ENCODE measurements at regions not wholly inside any gene's neighbourhood (a gene's known extent, or its start where the extent isn't known, plus 50 kb on each side); places are given as distances from the start of the nearest gene placed in this dataset.
"Not testable (repeated sequence)": the region's sequence is repeated elsewhere in the genome, so short reads cannot be mapped to it uniquely, and the experiment has no call there.

DNA sequence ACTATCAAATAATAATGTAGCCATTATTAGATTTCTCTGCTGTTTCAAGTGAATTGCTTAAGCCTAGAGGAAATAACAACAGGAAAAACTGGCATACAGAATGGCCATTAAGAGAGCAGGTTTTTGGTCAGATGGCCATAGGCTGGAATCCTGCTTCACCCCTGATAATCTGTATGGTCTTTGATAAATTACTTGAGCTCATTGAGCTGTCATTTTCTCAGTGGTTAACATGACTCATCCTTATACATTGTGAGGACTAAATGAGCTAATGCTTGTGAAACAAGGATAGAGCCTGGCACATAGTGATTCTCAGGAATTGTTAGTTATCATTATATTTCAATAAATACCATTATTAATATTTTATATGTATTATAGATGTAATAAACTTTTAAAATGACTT lies 516.5 kb downstream of the KIF4B start:
- no peak for DNase-seq

DNA sequence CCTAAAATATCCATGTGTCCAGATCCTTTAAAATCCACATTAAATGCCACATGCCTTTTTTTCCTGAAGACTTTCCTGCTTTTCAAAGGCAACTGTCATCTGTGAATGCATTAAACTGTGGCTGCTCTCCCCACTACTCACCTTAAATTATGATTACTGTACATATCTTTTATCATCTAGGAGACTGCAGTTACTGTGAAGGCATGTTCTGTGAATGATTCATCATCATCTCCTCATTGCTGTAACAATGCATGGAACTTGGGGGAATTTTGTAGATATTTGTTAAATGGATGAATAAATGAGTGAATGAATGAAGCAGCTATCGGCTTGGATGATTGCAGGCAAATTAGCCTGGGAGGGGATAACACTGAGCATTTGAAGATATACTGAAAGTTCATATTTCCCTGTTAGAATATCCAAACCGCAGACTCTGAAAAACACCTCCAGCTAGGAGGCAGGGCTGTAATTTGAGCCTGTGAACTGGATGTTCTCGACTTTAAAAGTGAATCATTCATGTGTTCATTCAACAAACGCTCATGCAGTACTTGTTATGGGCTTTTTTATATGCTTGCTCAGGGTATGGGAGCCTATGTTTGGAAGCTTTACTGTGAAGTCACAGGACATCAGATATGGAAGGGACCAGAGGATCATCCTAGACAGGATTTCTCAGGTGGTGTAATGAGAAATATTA lies 519.2 kb downstream of the KIF4B start:
- DNase-seq: no peak

DNA sequence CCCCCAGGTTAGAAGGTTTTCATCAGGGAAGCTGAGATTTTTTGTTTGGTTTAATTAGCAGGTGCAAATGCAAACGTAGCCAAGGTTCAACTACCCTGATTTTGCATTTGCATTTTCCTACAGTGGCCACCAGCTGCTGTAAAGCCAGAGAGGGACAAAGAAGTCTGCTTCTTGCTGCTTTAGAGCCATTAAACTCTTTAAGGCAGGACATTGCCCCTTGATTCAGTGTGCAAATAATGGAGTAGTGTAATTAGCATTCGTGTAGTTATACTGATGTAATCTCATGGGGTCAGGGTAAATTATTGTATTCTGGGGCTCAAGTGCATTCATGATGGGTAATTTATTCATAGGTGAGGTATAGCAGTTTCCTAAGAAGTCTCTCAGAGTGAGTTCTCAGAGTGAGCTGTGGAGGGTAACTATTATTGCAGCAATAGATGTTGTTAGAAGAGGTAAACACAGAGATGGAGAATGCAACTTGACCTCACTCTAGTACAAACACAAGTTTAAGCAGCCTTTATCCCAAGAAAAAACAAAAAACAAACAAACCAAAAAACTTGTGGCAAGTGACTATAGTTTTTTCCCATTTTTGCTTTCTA lies 526.5 kb downstream of the KIF4B start:
- no peak for DNase-seq

DNA sequence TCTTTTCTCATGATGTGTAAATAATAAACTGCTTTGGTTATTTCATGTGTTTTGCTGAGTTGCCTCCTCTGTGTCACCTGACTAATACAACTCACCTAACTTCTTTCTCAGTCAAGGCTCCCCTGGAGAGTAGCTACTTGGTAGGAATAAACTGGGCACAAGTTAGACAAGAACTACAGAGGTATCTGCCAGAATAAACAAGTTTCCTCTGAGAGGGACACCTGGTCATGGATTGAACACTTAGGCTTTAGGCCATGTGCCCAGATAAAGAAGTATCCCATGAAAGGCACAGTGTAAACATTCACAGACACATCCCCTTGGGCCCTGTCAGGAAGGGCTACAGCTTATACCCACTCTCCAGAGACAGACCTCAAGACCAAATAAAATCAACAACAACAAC lies 532.5 kb downstream of the KIF4B start:
- no peak for DNase-seq

DNA sequence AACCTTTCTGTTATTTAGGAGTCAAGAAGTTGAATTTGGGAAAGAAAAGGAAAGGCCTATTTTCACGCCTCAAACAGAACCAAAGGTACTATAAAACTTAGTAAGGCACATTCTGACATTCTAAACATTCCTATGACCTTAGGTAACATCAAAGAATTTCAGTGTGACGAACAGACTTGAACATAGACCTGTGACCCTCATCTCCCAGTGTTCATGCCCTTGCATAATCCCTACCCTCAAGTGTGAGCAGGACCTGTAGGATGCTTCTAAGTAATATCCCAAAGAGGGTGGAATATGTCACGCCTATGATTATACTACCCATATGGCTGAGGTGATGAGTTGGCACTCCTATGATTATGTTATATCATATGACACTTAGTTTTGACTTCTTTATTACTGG lies 540.9 kb downstream of the KIF4B start:
- no peak for DNase-seq

DNA sequence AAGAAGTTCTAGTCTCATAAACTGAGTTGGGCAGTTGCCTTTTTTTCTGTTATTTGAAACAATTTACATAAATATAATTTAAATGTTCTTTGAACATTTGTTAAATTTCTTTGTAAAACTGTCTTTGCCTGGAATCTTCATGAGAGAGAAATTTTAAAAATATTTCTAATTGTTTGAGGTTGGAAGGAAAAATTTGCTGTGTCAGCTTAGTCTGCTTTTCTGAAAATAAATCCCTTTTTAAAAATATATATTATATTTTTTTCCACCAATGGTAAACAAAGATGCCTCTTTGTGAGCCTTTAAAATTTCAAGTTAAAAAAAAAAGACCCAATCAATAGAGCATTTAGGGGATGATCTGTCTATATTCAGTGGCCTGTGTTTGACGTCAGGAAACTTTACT lies 542.7 kb downstream of the KIF4B start:
- DNase-seq: no peak

DNA sequence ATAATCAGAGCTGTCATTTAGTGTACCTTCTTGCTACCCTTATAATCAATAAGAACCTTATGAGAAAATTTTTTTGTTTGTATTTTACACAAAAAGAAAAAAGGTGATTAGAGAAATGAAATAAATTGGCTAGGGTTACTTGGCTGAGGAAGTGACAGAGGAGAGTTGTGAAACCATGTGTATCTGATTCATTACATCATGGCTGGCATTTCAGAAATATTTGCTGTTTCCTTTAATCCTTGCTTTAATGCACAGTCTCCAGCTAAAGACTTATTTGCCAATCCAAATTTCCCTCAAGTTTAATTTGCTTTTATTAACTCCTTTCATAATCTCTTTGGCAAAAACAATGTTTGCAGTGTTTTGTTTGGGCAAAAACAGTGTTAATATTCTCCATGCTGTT lies 543.1 kb downstream of the KIF4B start:
- DNase-seq: no peak

DNA sequence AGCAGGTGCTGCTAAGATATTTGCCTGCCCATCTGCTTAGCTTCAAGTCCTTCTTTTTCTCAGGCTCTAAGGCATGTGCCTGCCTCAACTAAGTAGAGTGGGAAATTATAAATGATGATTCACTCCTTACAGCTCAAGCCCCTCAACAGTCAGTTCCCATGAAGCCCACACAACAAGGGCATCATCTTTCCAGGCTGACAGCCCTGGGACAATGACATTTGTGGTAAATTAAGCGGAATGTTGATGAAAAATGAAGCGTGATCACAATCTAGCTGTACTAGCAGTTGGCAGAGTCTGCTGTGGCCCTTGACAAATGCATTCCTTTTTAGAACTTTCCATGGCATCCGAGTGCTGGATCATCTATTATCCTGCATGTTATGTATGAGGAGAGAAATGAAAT lies 548.6 kb downstream of the KIF4B start:
- no peak for DNase-seq

DNA sequence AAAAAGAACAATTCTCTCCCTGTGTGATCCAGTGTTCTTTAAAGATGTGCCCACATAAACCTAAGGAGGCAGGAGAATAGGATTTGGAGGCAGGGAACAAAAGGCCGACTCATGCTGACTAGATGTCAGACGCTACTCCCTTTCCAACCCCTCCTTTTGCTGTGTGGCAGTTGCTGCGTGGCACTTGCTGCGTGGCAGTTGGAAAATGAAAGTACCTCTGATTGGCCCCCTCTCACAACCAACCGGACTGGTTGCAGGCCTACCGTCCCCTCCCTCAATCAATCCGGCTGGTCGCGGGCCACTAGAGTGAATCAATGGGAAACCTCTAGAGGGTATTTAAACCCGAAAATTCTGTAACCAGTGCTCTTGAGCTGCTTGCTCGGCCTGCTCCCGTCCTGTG lies 551.0 kb downstream of the KIF4B start:
- DNase-seq: no peak

DNA sequence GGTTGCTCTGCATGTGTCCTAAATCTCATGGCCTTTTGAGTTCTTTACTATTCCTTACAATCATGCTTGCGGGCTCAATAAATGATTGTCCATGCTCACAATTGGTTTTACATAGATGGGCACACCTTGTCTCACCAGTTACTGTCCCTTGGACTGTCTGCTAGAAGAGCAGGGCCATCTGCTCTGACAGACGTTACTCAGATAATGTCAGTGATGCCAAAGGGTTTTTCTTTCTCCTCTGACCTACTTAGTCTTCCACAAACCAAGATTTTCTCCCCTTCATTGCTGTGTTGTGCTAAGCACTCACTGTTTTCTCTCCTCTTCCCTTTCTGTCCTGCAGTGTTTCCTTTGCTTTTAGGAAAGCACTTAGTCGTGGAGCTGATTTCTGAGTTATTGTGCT lies 562.3 kb downstream of the KIF4B start:
- DNase-seq: no peak

DNA sequence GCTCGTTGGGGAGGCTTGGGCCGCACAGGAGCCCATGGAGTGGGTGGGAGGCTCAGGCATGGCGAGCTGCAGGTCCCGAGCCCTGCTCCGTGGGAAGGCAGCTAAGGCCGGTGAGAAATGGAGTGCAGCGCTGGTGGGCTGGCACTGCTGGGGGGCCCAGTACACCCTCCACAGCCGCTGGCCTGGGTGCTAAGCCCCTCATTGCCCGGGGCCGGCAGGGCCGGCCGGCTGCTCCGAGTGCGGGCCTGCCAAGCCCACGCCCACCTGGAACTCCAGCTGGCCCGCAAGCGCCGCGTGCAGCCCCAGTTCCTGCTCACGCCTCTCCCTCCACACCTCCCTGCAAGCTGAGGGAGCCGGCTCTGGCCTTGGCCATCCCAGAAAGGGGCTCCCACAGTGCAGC lies 573.3 kb downstream of the KIF4B start:
- DNase-seq: not testable (repeated sequence)

DNA sequence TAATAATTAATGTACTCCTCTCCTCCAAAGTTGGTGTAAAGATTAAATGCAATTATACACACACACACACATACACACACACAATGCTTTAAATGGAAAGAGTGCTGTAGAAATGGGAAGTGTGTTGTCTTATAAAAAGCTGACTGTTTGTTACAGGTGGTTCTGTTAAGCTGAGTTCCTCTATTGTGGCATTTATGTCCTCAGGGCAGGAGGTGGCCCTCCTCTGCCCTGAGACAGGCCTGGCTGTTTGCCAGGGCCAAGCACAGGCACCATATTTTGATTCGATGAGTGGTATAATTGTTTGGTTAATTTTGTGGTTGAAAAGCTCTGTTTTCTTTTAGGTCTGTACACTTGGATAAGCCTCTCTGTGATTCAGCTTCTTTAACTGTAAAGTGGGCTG lies 573.9 kb downstream of the KIF4B start:
- no peak for DNase-seq

DNA sequence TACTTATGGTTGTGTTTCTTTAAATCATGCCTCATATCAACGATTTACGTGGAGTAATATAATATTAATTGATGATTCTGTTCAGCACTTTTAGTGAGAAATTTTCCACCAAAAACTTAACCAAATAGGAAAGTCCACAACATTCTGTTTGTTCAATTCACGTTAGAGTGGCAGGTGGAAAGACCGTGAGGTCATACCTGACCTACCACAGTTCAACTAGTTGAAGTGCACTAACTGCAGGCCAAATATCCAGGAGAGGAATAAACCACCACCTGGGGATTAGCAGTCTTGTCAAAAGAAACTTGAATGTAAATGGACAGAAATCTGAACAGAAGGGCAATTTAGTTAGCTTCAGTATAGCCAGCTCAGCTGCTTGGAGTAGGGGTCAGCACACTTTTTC lies 577.7 kb downstream of the KIF4B start:
- DNase-seq: no peak

DNA sequence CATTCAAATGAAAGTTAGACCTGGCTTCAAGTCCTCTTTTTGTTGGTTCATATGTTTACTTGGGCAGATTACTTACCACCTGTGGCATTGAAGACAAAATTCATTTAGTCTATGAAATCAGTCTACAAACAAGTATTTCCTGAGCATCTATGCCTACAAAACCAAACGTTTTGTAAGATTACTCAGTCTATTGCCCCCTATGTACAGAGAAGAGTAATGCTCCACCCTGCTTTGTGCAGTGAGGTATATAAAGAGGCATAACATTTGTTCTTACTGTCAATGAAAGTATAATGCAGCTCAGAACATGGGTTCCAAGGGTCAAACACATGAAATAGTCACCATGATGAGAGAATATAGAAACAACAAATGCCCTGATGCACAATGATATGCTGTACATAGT lies 580.7 kb downstream of the KIF4B start:
- no peak for DNase-seq

DNA sequence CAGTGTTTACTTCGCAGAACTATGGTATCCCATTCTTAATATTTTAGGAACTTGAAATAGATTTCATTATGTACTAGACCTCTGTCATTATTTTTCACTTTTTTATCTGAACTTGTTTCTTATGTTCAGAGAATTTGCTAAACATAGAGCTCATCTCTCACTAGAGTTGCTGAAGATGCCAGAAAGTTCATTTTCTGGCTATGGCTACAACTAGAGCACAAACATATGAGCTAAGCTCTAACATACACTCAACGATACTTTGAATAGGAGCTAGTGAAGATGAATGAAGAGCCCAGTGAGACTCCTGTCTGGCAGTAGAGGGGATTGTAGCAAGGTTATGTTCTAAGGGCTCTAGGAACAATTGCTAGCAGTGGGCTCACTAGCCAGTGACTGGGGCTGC lies 582.2 kb downstream of the KIF4B start:
- no peak for DNase-seq

DNA sequence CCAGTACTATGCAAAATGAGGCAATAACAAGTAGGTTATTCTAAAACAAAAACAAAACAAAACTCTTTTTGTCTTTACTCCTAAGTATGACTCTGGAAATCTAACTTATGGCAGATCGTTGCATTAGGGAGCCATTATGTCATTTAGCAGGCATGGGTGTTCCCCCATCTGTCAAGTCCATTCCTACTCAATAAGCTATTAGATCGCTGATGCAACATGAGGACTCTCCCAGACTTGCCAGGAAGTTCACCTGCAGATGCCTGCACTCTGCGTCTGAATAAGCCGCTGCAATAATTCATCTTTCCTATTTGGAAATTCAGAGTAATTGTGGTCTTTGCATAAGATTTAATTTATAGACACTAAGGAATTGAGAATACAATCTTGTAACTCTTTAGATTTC lies 585.0 kb downstream of the KIF4B start:
- DNase-seq: no peak

DNA sequence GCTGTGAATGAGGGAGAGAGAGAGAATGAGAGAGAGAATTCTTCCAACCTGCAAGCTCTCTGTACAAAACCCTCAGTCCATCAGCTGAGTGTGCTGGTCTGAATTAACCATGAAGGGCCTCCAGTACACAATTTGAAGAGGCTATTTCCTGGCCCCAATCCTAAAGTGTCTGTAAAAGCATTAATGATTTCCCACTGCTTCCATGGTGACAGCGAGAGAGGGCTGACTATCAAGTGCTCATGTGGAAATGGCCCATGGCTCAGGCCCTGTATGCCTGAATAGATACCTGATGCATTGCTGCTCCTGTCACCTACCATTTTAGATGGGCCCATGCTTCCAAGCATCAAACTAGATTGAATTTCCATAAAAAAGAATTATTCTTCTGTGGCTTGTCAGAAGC lies 592.4 kb downstream of the KIF4B start:
- DNase-seq: no peak

DNA sequence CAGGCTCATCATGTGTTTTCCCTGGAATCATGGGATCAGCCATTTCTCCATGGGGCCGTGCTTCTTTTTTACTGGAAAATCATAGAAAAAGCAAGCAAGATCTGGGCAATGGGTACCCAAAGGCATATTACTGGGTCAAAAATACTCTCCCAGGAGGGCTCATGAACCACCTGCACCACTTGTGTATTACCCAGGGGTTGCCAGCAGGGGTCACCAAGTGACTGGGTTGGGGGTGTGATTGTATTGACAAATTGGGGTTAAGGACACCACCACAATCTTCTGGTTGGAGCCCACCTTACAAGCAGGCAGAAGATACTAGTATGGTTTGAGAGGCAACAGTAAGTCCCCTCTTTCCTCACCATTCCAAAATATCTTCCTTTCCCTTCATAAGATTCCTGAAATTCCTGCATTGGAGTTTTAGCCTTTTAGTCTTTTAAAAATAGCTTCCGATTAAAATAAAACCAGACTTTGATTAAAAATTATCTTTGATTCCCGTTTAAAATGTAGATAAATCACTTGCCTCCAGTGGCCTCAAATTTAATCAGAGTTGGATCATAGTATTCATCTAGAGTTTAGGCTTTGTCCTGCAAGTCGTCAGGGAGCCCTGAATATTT lies 603.3 kb downstream of the KIF4B start:
- DNase-seq: peak in 1 of 2 donors; percentile 3

DNA sequence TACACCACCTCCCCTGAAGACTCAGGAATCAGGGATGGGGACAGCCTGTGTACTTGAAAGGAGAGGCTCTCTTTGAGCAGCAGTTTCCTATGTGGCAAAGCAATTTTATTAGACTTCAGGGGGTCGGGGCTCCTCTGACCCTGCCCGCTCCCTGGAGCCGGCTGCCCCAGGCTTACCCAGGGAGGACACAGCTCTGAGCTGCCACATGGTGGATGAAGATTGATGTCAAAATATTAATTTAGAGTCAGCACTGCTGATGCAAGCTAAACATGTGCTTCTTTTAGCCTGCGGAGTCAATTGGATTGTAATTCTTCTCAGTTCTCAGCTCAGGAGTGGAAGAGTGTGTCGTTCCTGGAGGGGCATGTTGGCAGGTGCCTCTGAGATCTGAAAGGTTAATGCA lies 606.1 kb downstream of the KIF4B start:
- DNase-seq: no peak

DNA sequence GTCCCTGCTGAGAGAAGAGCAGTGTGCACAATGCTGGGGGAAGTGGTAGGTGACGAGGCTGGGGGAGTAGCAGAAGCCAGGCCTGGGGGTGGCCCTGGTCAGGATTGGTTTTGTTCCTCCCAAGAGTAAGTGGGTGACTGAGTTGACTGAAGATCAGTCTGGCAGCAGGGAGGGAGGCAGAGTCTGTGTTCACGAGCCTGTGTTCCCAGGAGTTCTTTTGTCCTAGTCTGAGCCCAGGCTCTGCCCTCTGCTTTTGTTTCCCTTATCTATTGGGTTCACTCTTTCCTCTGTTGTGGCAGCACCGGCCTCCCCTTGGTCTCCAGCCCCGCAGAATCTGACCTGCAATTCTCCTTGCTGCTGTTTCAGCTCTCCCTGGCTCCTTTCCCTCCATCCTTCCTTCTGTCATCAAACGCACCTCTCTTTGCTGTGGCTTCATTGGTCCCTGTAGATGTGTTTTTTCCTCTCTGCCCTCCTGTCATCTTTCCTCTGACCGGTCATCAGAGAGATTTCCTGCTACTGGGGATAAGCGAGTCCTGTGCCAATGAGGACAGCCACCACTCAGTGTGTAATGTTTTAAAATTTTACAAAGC lies 607.4 kb downstream of the KIF4B start:
- no peak for DNase-seq

DNA sequence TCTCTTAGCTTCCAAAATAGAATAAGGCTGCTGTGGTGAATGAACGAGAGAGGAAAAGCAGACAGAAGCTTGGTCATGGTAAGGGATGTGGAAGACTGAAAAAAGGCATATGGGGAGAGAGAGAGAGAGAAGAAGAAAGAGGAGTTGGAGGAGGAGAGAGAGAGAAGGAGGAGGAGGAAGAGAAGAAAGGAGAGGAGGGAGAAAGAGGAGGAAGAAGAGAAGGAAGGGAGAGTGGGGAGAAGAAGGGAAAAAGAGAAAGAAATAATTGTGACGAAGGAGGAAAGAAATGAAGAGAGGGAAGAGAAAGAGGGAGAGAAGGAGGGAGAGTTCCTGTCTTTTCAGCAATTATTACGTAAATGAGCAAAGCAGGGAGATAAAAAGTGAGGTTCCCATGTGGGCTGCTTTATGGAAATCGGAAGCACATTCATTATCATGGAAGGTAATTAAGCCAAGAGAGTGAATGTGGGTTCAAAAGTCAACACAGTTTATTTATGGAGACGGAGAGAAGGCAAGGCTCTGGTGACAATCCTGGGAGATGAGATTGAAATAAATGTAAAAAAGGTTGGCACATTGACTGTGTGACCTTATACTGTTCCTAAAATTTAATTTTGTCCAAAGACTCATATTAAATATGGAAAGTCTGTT lies 611.2 kb downstream of the KIF4B start:
- no peak for DNase-seq

DNA sequence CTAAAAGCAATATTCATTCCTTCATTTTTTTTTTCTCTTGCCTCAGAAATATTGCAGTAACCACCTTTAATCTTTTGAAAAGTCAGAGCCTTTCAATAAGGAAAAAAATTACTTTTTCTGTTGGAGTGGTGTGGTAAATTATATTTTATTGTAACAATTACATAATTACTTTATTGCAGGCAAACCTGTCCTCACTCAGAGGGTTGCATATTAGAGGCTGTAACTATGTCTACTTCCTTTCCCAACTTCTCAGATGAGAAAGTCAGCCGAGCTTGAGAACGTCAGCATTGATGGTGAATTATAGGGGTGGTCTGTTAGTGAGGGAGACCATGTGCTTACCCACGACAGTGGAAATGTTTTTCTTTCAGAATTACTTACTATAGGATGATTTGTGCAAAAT lies 611.8 kb downstream of the KIF4B start:
- DNase-seq: no peak

DNA sequence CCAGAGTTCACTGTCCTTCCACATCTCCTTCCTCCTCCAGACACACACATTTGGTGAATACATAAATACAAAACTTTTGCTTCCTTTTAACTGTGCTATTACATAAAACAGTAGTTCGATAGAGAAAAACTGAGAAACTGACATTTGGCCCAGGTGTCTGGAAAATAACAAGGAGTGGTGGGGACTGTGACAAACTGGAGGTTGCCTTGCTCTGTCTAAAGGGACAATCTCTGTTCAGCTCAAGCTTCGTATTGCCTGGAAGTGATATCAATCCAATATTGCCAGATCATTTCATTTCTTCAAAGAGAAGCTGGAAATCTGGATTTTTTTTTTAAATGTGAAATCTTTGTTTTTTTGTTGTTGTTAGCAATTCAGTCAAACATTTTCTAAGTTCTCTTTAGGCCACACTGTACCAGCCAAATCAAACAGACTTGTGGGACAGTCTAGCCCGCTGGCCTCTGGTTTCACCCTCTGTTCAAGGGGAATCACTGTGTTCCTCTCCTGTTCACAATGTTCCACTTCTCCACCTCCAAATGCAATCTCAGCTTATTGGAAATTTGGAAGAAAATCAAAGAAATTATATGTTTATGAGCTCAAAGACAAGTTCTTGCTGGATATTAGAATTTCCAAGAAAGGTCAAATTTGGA lies 612.5 kb downstream of the KIF4B start:
- no peak for DNase-seq
